H1 (cell line): ENCODE measurements at regions not wholly inside any gene's neighbourhood (a gene's known extent, or its start where the extent isn't known, plus 50 kb on each side); places are given as distances from the start of the nearest gene placed in this dataset.
A peak's percentile ranks its signal among the peaks of the same experiment; 100 is the strongest.

Experiments used
- CTCF ChIA-PET: fragments of 300-600 bp; sonication (Branson Sonifier 250); formaldehyde crosslinking; loops from one replicate; lab custom pipeline; 2021; ENCODE audit not compliant: partially characterized antibody; lab: Charles Lee
- POLR2A ChIA-PET: fragments of 300-600 bp; sonication (Branson Sonifier 250); formaldehyde crosslinking; loops from one replicate; lab custom pipeline; 2021; ENCODE audit warnings: inconsistent platforms; ENCODE audit not compliant: partially characterized antibody; lab: Charles Lee
- DNase-seq, 2 experiments: peaks; one replicate each; pipeline versions ENCODE4 v3.0.0 to v3.0.0-alpha.2; 2010 to 2022; ENCODE audit warnings: low spot score in 2 of 2, low read depth in 1 of 2, mixed read lengths in 1 of 2
- FAIRE-seq: peaks from 2 replicates; lab custom pipeline; 2011; peaks lifted over from hg19 to GRCh38; lab: Jason Lieb, UNC
- H2AFZ ChIP-seq: 2 replicates; pipeline ENCODE4 v1.8.1; 2012; ENCODE audit warnings: low read length, inconsistent platforms
- H2AK5ac ChIP-seq: 2 replicates; pipeline ENCODE4 v1.6.1; 2013; ENCODE audit warnings: low read depth, low read length
- H2BK120ac ChIP-seq: replicated peaks from 2 replicates; pipeline ENCODE3; 2013; ENCODE audit warnings: low read depth, low read length, inconsistent platforms
- H2BK12ac ChIP-seq: 2 replicates; pipeline ENCODE4 v1.6.1; 2013; ENCODE audit warnings: low read depth, low read length
- H2BK15ac ChIP-seq: 2 replicates; pipeline ENCODE4 v1.6.1; 2013; ENCODE audit warnings: low read length
- H2BK20ac ChIP-seq: 2 replicates; pipeline ENCODE4 v1.6.1; 2013; ENCODE audit warnings: low read length
- H2BK5ac ChIP-seq: 2 replicates; pipeline ENCODE4 v1.6.1; 2013; ENCODE audit warnings: low read depth, low read length
- H3K14ac ChIP-seq: 2 replicates; pipeline ENCODE4 v1.6.1; 2013; ENCODE audit warnings: inconsistent platforms; ENCODE audit not compliant: insufficient read length
- H3K18ac ChIP-seq: 2 replicates; pipeline ENCODE4 v1.6.1; 2013; ENCODE audit warnings: low read length; ENCODE audit errors: extremely low read depth
- H3K23ac ChIP-seq: 2 replicates; pipeline ENCODE4 v1.6.1; 2013; ENCODE audit warnings: inconsistent platforms; ENCODE audit not compliant: insufficient read length
- H3K23me2 ChIP-seq: 2 replicates; pipeline ENCODE4 v1.6.1; 2013; ENCODE audit warnings: low read depth, low read length
- H3K27ac ChIP-seq: 2 replicates; pipeline ENCODE4 v1.6.1; 2011; ENCODE audit warnings: low read depth, low read length, inconsistent platforms
- H3K27me3 ChIP-seq, 4 experiments: replicated peaks in 1 of 4; 1 replicate in 1 of 4; 2 replicates in 3 of 4; pipeline versions ENCODE4 v1.6.1 to v1.8.1; 2011 to 2013; ENCODE audit warnings: low read length in 3 of 4, mild to moderate bottlenecking in 3 of 4, inconsistent platforms in 2 of 4, mixed read lengths in 2 of 4, moderate library complexity in 1 of 4; ENCODE audit not compliant: control insufficient read depth in 3 of 4, insufficient read depth in 3 of 4; ENCODE audit errors: extremely low read depth in 1 of 4
- H3K36me3 ChIP-seq, 4 experiments: 2 replicates each; pipeline versions ENCODE4 v1.6.1 to v1.8.1; 2011 to 2013; ENCODE audit warnings: mild to moderate bottlenecking in 4 of 4, low read length in 3 of 4, moderate library complexity in 2 of 4, control low read depth in 1 of 4, inconsistent platforms in 1 of 4; ENCODE audit not compliant: insufficient read depth in 4 of 4, control insufficient read depth in 2 of 4
- H3K4ac ChIP-seq: replicated peaks from 2 replicates; pipeline ENCODE3; 2013; ENCODE audit warnings: low read length, low read depth, mixed read lengths, inconsistent platforms; ENCODE audit not compliant: insufficient read length
- H3K4me1 ChIP-seq, 4 experiments: replicated peaks in 1 of 4; 1 replicate in 1 of 4; 2 replicates in 3 of 4; pipeline versions ENCODE4 v1.6.1 to v1.8.1; 2011 to 2013; ENCODE audit warnings: low read length in 3 of 4, inconsistent platforms in 2 of 4, mixed read lengths in 1 of 4; ENCODE audit not compliant: insufficient read depth in 4 of 4, control insufficient read depth in 3 of 4
- H3K4me2 ChIP-seq, 2 experiments: 2 replicates each; pipeline versions ENCODE4 v1.6.1 to v1.8.1; 2011 to 2013; ENCODE audit warnings: low read depth in 2 of 2, low read length in 2 of 2, control low read depth in 1 of 2, inconsistent platforms in 1 of 2, mild to moderate bottlenecking in 1 of 2; ENCODE audit not compliant: insufficient read depth in 1 of 2
- H3K4me3 ChIP-seq, 4 experiments: fragments of 200-600, 300-600 bp in 1 of 4; sonication (generic), shearing (Covaris generic), sonication (Bioruptor Twin) in 1 of 4; 2 replicates each; pipeline versions ENCODE4 v1.5.1 to v1.8.1; 2011 to 2016; ENCODE audit warnings: low read length in 4 of 4, low read depth in 3 of 4, control low read depth in 2 of 4, inconsistent platforms in 2 of 4, mild to moderate bottlenecking in 2 of 4, mixed read lengths in 1 of 4, moderate library complexity in 1 of 4; ENCODE audit not compliant: insufficient read depth in 2 of 4; ENCODE audit errors: extremely low read depth in 1 of 4
- H3K56ac ChIP-seq: replicated peaks from 2 replicates; pipeline ENCODE3; 2013; ENCODE audit warnings: low read depth, mild to moderate bottlenecking, mixed read lengths, low read length, inconsistent platforms; ENCODE audit not compliant: insufficient read length
- H3K79me1 ChIP-seq: 2 replicates; pipeline ENCODE4 v1.6.1; 2013; ENCODE audit warnings: low read depth, low read length, control low read depth
- H3K79me2 ChIP-seq, 2 experiments: 2 replicates each; pipeline versions ENCODE4 v1.6.1 to v1.8.1; 2012 to 2013; ENCODE audit warnings: low read length in 2 of 2, mild to moderate bottlenecking in 2 of 2, inconsistent platforms in 1 of 2; ENCODE audit not compliant: insufficient read depth in 2 of 2, control insufficient read depth in 1 of 2
- H3K9ac ChIP-seq, 4 experiments: replicated peaks in 1 of 4; 1 replicate in 1 of 4; 2 replicates in 3 of 4; pipeline versions ENCODE4 v1.6.1 to v1.8.1; 2011 to 2013; ENCODE audit warnings: low read depth in 3 of 4, low read length in 3 of 4, control low read depth in 2 of 4, mild to moderate bottlenecking in 2 of 4, moderate library complexity in 2 of 4, inconsistent platforms in 1 of 4; ENCODE audit errors: extremely low read depth in 1 of 4
- H3K9me3 ChIP-seq, 2 experiments: 2 replicates each; pipeline versions ENCODE4 v1.6.1 to v1.8.1; 2012 to 2013; ENCODE audit warnings: mild to moderate bottlenecking in 2 of 2, moderate library complexity in 2 of 2, control low read depth in 1 of 2, inconsistent platforms in 1 of 2, low read depth in 1 of 2, low read length in 1 of 2, mixed read lengths in 1 of 2; ENCODE audit not compliant: insufficient read depth in 2 of 2
- H4K20me1 ChIP-seq, 2 experiments: replicated peaks in 1 of 2; 2 replicates each; pipeline versions ENCODE3 to v1.8.1; 2011 to 2013; ENCODE audit warnings: inconsistent platforms in 2 of 2, low read length in 2 of 2, mild to moderate bottlenecking in 1 of 2; ENCODE audit not compliant: insufficient read depth in 2 of 2, control insufficient read depth in 1 of 2
- H4K5ac ChIP-seq: 2 replicates; pipeline ENCODE4 v1.6.1; 2013; ENCODE audit warnings: low read length, low read depth, mixed read lengths, inconsistent platforms; ENCODE audit not compliant: insufficient read length
- H4K8ac ChIP-seq: 2 replicates; pipeline ENCODE4 v1.8.0; 2013; ENCODE audit warnings: mild to moderate bottlenecking, moderate library complexity, low read length, inconsistent platforms; ENCODE audit not compliant: insufficient read depth; ENCODE audit errors: extremely low read depth
- H4K91ac ChIP-seq: replicated peaks from 2 replicates; pipeline ENCODE3; 2013; ENCODE audit warnings: low read length, mixed read lengths, inconsistent platforms; ENCODE audit not compliant: insufficient read length
- NRF1 ChIP-seq: IDR thresholded peaks from 2 replicates; pipeline ENCODE4 v1.6.1; 2011; ENCODE audit warnings: mild to moderate bottlenecking, low read depth, low read length, improper control_type of control experiment
- TEAD4 ChIP-seq: IDR thresholded peaks from 2 replicates; pipeline ENCODE4 v1.6.1; 2012; ENCODE audit warnings: low read depth, low read length, inconsistent platforms, mixed read lengths
- WGBS, 2 experiments: shearing (Covaris generic) in 1 of 2; methylation state at CpG; one replicate each; pipeline versions ENCODE4 v1.1.6 to v1.1.7; 2013 to 2015; ENCODE audit warnings: low lambda C conversion rate in 2 of 2, mixed read lengths in 2 of 2, inconsistent platforms in 1 of 2, low coverage in 1 of 2, missing lambda C conversion rate in 1 of 2; ENCODE audit not compliant: insufficient replicate concordance in 2 of 2, insufficient coverage in 1 of 2, insufficient read length in 1 of 2; ENCODE audit errors: extremely low coverage in 1 of 2, missing lambda C conversion rate in 1 of 2; 5-methylcytosine and 5-hydroxymethylcytosine counted together

GRCh38 chr12:75955251-75955650, 76.3 kb downstream of the PHLDA1 start:
- WGBS, 2 experiments = 63% methylated on average over 3 of the region's 3 CpGs; no CpG with 5 or more reads in 1 of the 2 experiments

More at GRCh38 chr12:75955251-75955650, 76.3 kb downstream of the PHLDA1 start:
- Histone ChIP-seq H3K36me3 (no peaks in the 10 kb centered on the region), H2BK5ac (0 out of 2 replicates have a peak overlapping the region, but pooled peaks have one; percentile 4), H2BK12ac (no peak overlapping the region; the same call in 1 of the 2 replicates), H2BK20ac (0 out of 2 replicates have a peak overlapping the region, but pooled peaks have one; percentile 9), H4K8ac (no peak overlapping the region), H3K4me3 (no peak overlapping the region), H3K79me1 (no peaks in the 10 kb centered on the region), H2AK5ac (no peak overlapping the region), H3K18ac (no peak overlapping the region), H3K23ac (no peak overlapping the region), H3K4ac (no peak overlapping the region), H4K20me1 (no peaks in the 10 kb centered on the region), H4K5ac (no peak overlapping the region), H3K23me2 (no peaks in the 10 kb centered on the region), H3K4me2 (no peak overlapping the region), H3K79me2 (no peaks in the 10 kb centered on the region), H2BK15ac (no peak overlapping the region), H3K4me1 (peaks cover 0 to 19% (median 10%) of the 10 kb centered on the region in 4 experiments; a peak in 4 of 7 replicates), H2BK120ac (no peak overlapping the region), H2AFZ (no peak overlapping the region), H3K9me3 (no peaks in the 10 kb centered on the region), H3K27ac (no peak overlapping the region)
- no peak for DNase-seq
- POLR2A ChIA-PET = interaction anchor here (1.7 kb wide), 1 partner anchor 82 kb away, joined by 4 read pairs; no protein-coding TSS in a partner anchor
- CTCF ChIA-PET = interaction anchor here (0.9 to 1.6 kb wide), 2 partner anchors 73 to 125 kb away, joined by 3 read pairs; no protein-coding TSS in a partner anchor
- FAIRE-seq = no peak
- TF ChIP-seq TEAD4 (peak; percentile 84), NRF1 (no peak)
- TF ChIP-seq, all 59 proteins: peak for 1
- Histone ChIP-seq H3K56ac (no peak overlapping the region), H3K14ac (no peak overlapping the region), H4K91ac (peak overlapping the region; percentile 44), H3K9ac (no peak overlapping the region), H3K27me3 (no peaks in the 10 kb centered on the region)
